ENCODE measurements at regions not wholly inside any gene's neighbourhood (a gene's known extent, or its start where the extent isn't known, plus 50 kb on each side); places are given as distances from the start of the nearest gene placed in this dataset.
A peak's percentile ranks its signal among the peaks of the same experiment; 100 is the strongest.

- intact Hi-C loops (cut with DNase I): no loop called here
- Histone ChIP-seq H3K27me3 (no peaks in the 10 kb centered on the region), H3K4me3 (no peak overlapping the region), H3K27ac (no peak overlapping the region), H3K36me3 (no peaks in the 10 kb centered on the region), H3K4me1 (no peaks in the 10 kb centered on the region), H3K9me3 (peaks cover 0 to 24% of the 10 kb centered on the region in 2 donors)
- DNase-seq: no peak
- no peak for ATAC-seq
- TF ChIP-seq CTCF (IDR thresholded peaks at IDR 0.05): no peak
Measured at GRCh38 chr2:80926168-80926567, 621.6 kb upstream of the LRRTM1 start.

DNA sequence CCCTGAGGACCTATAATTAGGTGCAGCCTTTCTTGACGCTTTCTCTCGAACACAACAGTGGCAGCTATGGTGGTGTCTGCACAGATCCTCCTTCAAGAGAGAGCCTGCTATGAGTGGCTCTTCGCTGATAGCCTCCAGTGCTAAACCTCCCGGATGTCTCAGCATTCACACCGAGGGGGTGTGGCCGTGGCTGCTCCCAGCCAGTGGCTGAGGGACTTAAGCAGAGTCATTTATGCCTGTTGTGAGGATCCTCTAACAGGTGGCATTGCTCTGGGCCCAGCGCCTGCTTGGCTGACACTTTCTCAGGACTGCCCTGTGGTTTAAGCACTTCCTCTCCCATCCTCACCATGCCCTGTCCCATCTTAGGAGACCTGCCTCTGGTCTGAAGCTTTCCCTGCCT lies 592.0 kb upstream of the LRRTM1 start:
- ATAC-seq (no peak), DNase-seq (peak in 1 of 4 donors; percentile 13)
- H3K4me3 ChIP-seq: no peak overlapping the region

GRCh38 chr2:80894486-80894885 lies 589.9 kb upstream of the LRRTM1 start:
- no peak overlapping the region for H3K4me3 ChIP-seq
- H3K9me3 ChIP-seq: peaks cover 0 to 2% of the 10 kb centered on the region in 2 donors
- H3K27ac ChIP-seq: no peak overlapping the region
- no peaks in the 10 kb centered on the region for H3K27me3 ChIP-seq
- no peak for ATAC-seq
- intact Hi-C loops (cut with DNase I): no loop called here
- no peak for DNase-seq
- H3K36me3 ChIP-seq: no peaks in the 10 kb centered on the region
- H3K4me1 ChIP-seq: no peaks in the 10 kb centered on the region
- TF ChIP-seq CTCF (IDR thresholded peaks at IDR 0.05): no peak

More for the DNA sequence above, 592.0 kb upstream of the LRRTM1 start:
- Histone ChIP-seq H3K27ac (no peak overlapping the region), H3K4me1 (no peaks in the 10 kb centered on the region), H3K9me3 (no peaks in the 10 kb centered on the region), H3K27me3 (no peaks in the 10 kb centered on the region), H3K36me3 (no peaks in the 10 kb centered on the region)
- intact Hi-C loops (cut with DNase I): no loop called here
- TF ChIP-seq CTCF (IDR thresholded peaks at IDR 0.05): no peak

DNA sequence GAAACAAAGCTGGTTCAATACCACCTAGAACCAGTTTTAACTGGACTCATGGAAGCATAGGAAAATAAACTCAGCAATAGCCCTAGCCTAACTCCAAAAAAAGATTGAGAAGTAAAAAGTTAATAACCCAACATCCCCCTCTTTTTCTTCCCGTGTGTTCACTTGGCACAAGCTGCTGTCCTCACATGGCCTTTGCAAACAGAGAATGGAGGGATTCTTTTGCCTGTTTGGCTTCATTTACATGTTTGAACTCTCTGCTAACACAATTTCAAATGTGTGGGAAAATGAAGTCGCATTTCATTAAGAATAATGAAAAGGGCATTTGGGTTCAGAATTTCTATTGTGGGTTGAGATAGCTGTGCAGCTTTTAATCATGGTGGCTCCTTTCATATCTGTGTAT lies 589.2 kb upstream of the LRRTM1 start:
- no peak overlapping the region for H3K4me3 ChIP-seq
- DNase-seq: no peak
- peaks cover 0 to 2% of the 10 kb centered on the region in 2 donors for H3K9me3 ChIP-seq
- no peak overlapping the region for H3K27ac ChIP-seq
- TF ChIP-seq CTCF (IDR thresholded peaks at IDR 0.05): no peak
- H3K4me1 ChIP-seq: no peaks in the 10 kb centered on the region
- no peaks in the 10 kb centered on the region for H3K27me3 ChIP-seq
- intact Hi-C loops (cut with DNase I): no loop called here
- no peaks in the 10 kb centered on the region for H3K36me3 ChIP-seq
- ATAC-seq: no peak

DNA sequence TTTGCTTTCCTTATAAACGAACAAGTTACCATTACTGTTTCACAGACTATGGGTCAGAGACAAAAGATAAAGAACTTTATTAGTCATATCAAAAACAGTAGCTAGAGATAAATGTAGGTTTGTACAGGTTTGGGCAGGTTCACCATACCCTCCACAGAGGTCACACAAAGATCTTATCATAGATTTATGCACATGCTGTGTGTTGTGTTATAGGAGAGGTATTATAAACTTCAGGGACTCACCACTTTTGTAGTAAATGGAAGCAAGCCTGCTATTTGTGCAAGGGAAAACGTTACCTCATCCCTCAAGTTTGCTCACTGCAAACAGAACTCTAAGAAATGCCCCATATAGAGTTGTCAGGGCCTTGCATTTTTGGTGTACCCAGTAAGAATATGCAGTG lies 584.5 kb upstream of the LRRTM1 start:
- Histone ChIP-seq H3K9me3 (peaks cover 0 to 2% of the 10 kb centered on the region in 2 donors), H3K36me3 (no peaks in the 10 kb centered on the region), H3K4me1 (no peaks in the 10 kb centered on the region), H3K27ac (no peak overlapping the region), H3K4me3 (no peak overlapping the region), H3K27me3 (no peaks in the 10 kb centered on the region)
- DNase-seq (no peak), ATAC-seq (no peak)
- TF ChIP-seq CTCF (IDR thresholded peaks at IDR 0.05): no peak
- intact Hi-C loops (cut with DNase I): no loop called here

Measured in left lung (tissue), 4 donors.